Tibial nerve (tissue), 4 donors: ENCODE measurements at regions not wholly inside any gene's neighbourhood (a gene's known extent, or its start where the extent isn't known, plus 50 kb on each side); places are given as distances from the start of the nearest gene placed in this dataset.

Experiments
- DNase-seq, 2 donors: peaks; one replicate each; pipeline ENCODE4 v3.0.0-alpha.2; 2019; ENCODE audit warnings: low spot score in 2 of 2
- H3K27ac ChIP-seq, 4 donors: fragments of 200-600 bp; sonication (generic) in 3 of 4; one replicate each; pipeline ENCODE4 v1.5.1; 2017 to 2019; ENCODE audit warnings: mild to moderate bottlenecking in 1 of 4
- H3K27me3 ChIP-seq, 2 donors: fragments of 200-600 bp; sonication (generic) in 1 of 2; one replicate each; pipeline versions ENCODE4 v1.5.1 to v1.6.0; 2017 to 2019
- H3K36me3 ChIP-seq, 3 donors: fragments of 200-600 bp; sonication (generic); one replicate each; pipeline ENCODE4 v1.5.1; 2018 to 2019
- H3K4me1 ChIP-seq, 4 donors: fragments of 200-600 bp; sonication (generic) in 3 of 4; one replicate each; pipeline ENCODE4 v1.5.1; 2017 to 2019
- H3K4me3 ChIP-seq, 4 donors: fragments of 200-600 bp; sonication (generic) in 3 of 4; one replicate each; pipeline ENCODE4 v1.5.1; 2017 to 2019; ENCODE audit warnings: mild to moderate bottlenecking in 1 of 4, moderate library complexity in 1 of 4
- H3K9me3 ChIP-seq, 4 donors: fragments of 200-600 bp; sonication (generic) in 3 of 4; one replicate each; pipeline ENCODE4 v1.5.1; 2017 to 2019
- EP300 ChIP-seq, 2 donors: sonication (generic); formaldehyde crosslinking; IDR thresholded peaks; one replicate each; pipeline ENCODE4 v1.6.1; 2017; ENCODE audit warnings: antibody characterized with exemption in 2 of 2, mild to moderate bottlenecking in 1 of 2
- POLR2A ChIP-seq, 2 donors: fragments of 450-650 bp; IDR thresholded peaks; one replicate each; pipeline ENCODE4 v1.6.1; 2017; ENCODE audit warnings: antibody characterized with exemption in 2 of 2, mild to moderate bottlenecking in 2 of 2, moderate library complexity in 2 of 2
- WGBS, 2 donors: methylation state at CpG; one replicate each; pipeline ENCODE4 v1.1.5; 2018; 5-methylcytosine and 5-hydroxymethylcytosine counted together
- TF ChIP-seq, protein P1 (sequence below), 5 experiments: fragments of 200-600 bp in 3 of 5; fragments of 450-650 bp in 2 of 5; sonication (generic) in 3 of 5; IDR thresholded peaks; one replicate each; pipeline ENCODE4 v1.5.1; 2016 to 2019; ENCODE audit warnings: antibody characterized with exemption in 5 of 5, mild to moderate bottlenecking in 3 of 5, moderate library complexity in 2 of 5

DNA sequence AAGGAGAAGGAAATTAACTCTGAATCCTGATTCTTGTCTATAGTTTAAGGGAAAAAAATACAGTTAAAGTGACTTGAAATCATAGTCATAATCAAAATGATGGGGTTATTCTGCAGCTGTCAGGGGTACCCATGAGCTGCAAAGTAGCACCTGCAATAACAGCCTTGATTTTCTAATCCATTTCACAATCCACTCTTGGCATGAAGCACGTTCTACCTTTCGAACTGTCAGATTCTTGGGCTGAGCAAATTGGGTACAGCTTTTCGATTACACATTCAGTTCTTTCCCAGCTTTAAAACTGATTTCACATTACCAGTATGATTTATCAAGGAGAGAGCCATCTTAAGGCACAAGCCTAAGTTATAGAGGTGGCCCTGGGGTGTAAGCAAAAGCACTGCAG, 118.5 kb upstream of the DTNBP1 start:
- Histone ChIP-seq H3K27me3 (no peaks in the 10 kb centered on the region), H3K9me3 (no peaks in the 10 kb centered on the region), H3K4me3 (no peak overlapping the region), H3K27ac (no peak overlapping the region), H3K4me1 (no peaks in the 10 kb centered on the region), H3K36me3 (no peaks in the 10 kb centered on the region)
- no peak for DNase-seq
- 88 to 90% methylated on average over 3 of the region's 3 CpGs for WGBS, 2 donors
- TF ChIP-seq POLR2A (IDR thresholded peaks at IDR 0.05) (no peak), EP300 (IDR thresholded peaks at IDR 0.05) (no peak)
- TF ChIP-seq, protein P1, sequence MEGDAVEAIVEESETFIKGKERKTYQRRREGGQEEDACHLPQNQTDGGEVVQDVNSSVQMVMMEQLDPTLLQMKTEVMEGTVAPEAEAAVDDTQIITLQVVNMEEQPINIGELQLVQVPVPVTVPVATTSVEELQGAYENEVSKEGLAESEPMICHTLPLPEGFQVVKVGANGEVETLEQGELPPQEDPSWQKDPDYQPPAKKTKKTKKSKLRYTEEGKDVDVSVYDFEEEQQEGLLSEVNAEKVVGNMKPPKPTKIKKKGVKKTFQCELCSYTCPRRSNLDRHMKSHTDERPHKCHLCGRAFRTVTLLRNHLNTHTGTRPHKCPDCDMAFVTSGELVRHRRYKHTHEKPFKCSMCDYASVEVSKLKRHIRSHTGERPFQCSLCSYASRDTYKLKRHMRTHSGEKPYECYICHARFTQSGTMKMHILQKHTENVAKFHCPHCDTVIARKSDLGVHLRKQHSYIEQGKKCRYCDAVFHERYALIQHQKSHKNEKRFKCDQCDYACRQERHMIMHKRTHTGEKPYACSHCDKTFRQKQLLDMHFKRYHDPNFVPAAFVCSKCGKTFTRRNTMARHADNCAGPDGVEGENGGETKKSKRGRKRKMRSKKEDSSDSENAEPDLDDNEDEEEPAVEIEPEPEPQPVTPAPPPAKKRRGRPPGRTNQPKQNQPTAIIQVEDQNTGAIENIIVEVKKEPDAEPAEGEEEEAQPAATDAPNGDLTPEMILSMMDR (IDR thresholded peaks at IDR 0.05): no peak

- 46 to 48% methylated on average over 2 of the region's 2 CpGs for WGBS, 2 donors
- H3K9me3 ChIP-seq: no peaks in the 10 kb centered on the region
- H3K4me1 ChIP-seq: no peaks in the 10 kb centered on the region
- no peaks in the 10 kb centered on the region for H3K27me3 ChIP-seq
- H3K27ac ChIP-seq: no peak overlapping the region
- no peak overlapping the region for H3K4me3 ChIP-seq
- no peaks in the 10 kb centered on the region for H3K36me3 ChIP-seq
- TF ChIP-seq, protein P1 (IDR thresholded peaks at IDR 0.05): no peak
- TF ChIP-seq POLR2A (IDR thresholded peaks at IDR 0.05) (no peak), EP300 (IDR thresholded peaks at IDR 0.05) (no peak)
- DNase-seq: no peak
These were observed 117.6 kb upstream of the DTNBP1 start for GRCh38 chr6:15780437-15780836.

DNA sequence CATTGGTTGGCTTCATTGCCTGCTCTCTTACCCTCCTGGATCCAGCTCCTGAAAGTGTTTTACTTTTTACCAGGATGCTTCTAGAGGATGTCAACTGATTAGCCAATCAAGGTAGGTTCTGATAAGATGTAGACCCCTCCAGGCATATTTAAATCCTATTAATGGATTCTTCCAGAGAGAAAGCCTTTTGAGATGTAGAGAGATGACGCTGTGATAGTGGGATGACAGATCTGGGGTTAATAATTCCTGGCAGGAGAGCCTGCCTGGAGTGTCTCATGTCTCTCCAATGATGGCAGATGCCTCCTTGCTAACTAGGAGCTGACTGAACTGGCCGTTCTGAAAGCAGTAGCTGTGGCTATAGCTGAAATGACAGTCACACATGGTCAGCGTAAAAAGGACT, 116.9 kb upstream of the DTNBP1 start:
- Histone ChIP-seq H3K4me3 (no peak overlapping the region), H3K27me3 (no peaks in the 10 kb centered on the region), H3K9me3 (no peaks in the 10 kb centered on the region), H3K36me3 (no peaks in the 10 kb centered on the region), H3K4me1 (no peaks in the 10 kb centered on the region), H3K27ac (no peak overlapping the region)
- WGBS, 2 donors: 82 to 86% methylated on average over 3 of the region's 3 CpGs
- no peak for TF ChIP-seq POLR2A (IDR thresholded peaks at IDR 0.05)
- no peak for DNase-seq

DNA sequence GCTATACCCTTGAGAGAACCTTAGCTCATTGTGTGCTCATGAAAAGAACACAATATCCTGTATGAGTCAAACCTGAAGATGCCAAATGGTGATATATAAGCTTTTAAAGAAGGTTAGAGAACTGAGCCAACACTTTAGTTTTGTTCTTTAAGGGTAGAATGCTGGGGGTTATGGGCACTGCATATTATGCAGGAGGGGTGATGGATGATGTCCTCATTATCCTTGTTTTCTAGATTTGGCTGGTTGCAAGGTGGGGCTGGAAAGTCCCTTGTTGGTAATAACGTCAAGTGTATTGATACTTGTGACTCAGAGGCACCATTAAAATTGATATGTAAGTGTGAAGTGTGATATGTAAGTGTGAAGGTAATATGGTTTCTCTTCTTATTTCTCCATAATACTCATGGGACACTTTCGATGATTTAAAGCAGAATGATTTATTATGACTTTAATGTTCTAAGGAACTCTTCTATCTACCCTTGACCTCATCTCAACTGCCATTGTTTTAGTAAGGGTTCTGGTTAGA, 113.7 kb upstream of the DTNBP1 start:
- TF ChIP-seq EP300 (IDR thresholded peaks at IDR 0.05) (no peak), POLR2A (IDR thresholded peaks at IDR 0.05) (no peak)
- TF ChIP-seq, protein P1 (IDR thresholded peaks at IDR 0.05): no peak
- Histone ChIP-seq H3K27ac (no peak overlapping the region), H3K36me3 (no peaks in the 10 kb centered on the region), H3K27me3 (no peaks in the 10 kb centered on the region), H3K9me3 (no peaks in the 10 kb centered on the region), H3K4me1 (no peaks in the 10 kb centered on the region), H3K4me3 (no peak overlapping the region)
- no peak for DNase-seq
- 87 to 95% methylated on average over 2 of the region's 2 CpGs for WGBS, 2 donors

DNA sequence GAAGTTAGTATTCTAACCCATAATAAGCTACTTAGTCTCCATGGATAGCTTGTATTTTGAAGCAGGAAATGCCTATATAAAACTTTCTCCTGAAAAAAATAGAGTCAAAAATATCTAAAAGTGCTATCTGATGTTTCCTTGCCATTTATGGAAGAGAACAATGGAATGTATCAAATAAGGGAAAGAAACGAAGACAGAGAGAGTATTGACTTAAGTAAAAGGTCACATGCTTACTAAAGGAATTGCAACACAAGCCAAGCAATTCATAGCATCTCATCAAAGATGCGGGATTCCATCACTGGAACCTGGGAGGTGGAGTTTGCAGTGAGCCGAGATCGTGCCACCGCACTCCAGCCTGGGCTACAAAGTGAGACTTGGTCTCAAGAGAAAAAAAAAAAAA, 112.9 kb upstream of the DTNBP1 start:
- H3K27me3 ChIP-seq: no peaks in the 10 kb centered on the region
- H3K36me3 ChIP-seq: no peaks in the 10 kb centered on the region
- WGBS, 2 donors: 50 to 59% methylated on average over 5 of the region's 5 CpGs
- TF ChIP-seq, protein P1 (IDR thresholded peaks at IDR 0.05): no peak
- TF ChIP-seq EP300 (IDR thresholded peaks at IDR 0.05): no peak
- TF ChIP-seq POLR2A (IDR thresholded peaks at IDR 0.05): no peak
- H3K9me3 ChIP-seq: no peaks in the 10 kb centered on the region
- DNase-seq: no peak
- no peaks in the 10 kb centered on the region for H3K4me1 ChIP-seq
- H3K4me3 ChIP-seq: no peak overlapping the region
- H3K27ac ChIP-seq: no peak overlapping the region

DNA sequence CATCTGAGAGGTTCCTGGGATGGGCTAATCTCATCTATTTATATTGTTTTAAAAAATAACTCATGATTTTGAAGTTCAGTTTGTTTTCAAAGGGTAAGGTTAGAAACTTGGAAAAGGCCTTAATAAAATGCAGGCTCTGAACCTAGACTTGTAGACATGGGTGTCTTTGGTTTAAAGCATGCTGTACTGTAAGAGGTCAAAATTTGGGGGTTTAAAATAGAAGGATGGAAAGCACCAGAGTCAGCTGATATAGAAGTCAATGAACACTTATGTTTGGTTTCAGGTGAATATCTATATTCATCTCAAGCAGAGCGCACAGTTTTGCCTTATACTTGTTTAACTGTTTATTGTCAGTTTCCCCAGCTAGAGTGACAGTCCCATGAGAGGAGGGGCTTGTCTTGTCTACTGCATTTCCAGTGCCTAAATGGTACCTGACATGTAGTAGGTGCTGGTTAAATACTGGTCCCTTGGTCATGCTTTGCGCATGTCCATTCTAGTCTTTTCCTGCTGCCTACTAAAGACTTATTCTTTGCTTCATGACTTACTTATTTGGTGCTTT, 112.3 kb upstream of the DTNBP1 start:
- TF ChIP-seq, protein P1 (IDR thresholded peaks at IDR 0.05): no peak
- TF ChIP-seq EP300 (IDR thresholded peaks at IDR 0.05): no peak
- TF ChIP-seq POLR2A (IDR thresholded peaks at IDR 0.05): no peak
- no peaks in the 10 kb centered on the region for H3K36me3 ChIP-seq
- 98% methylated on average over 2 of the region's 2 CpGs for WGBS, 2 donors
- H3K9me3 ChIP-seq: no peaks in the 10 kb centered on the region
- no peaks in the 10 kb centered on the region for H3K27me3 ChIP-seq
- no peak overlapping the region for H3K4me3 ChIP-seq
- no peaks in the 10 kb centered on the region for H3K4me1 ChIP-seq
- DNase-seq: no peak
- H3K27ac ChIP-seq: no peak overlapping the region
